ENCODE measurements at regions not wholly inside any gene's neighbourhood (a gene's known extent, or its start where the extent isn't known, plus 50 kb on each side); places are given as distances from the start of the nearest gene placed in this dataset.
A peak's percentile ranks its signal among the peaks of the same experiment; 100 is the strongest.
"Not testable (repeated sequence)": the region's sequence is repeated elsewhere in the genome, so short reads cannot be mapped to it uniquely, and the experiment has no call there.

GRCh38 chr3:61409638-61410037 is 151.7 kb upstream of the PTPRG start:
- WGBS (ENCODE audit: insufficient coverage) = 100% methylated on average over 2 of the region's 3 CpGs
- Histone ChIP-seq H3K4me3 (ENCODE audit: control insufficient read depth in 1 of 7, extremely low read depth in 1 of 7, insufficient read depth in 4 of 7, low read depth in 2 of 7, low read length in 6 of 7) (no peak overlapping the region), H3K9me3 (ENCODE audit: control extremely low read depth in 1 of 5, control insufficient read depth in 4 of 5, insufficient read depth in 2 of 5, low read depth in 1 of 5, low read length in 4 of 5) (no peaks in the 10 kb centered on the region), H3K27me3 (replicated peaks in 2 of 5; ENCODE audit: control insufficient read depth in 4 of 5, insufficient read depth in 5 of 5, low read length in 4 of 5) (no peaks in the 10 kb centered on the region), H3K4me1 (ENCODE audit: control extremely low read depth in 1 of 4, control insufficient read depth in 4 of 4, insufficient read depth in 4 of 4, low read length in 3 of 4) (peaks cover 0 to 2% (median 0%) of the 10 kb centered on the region in 4 experiments), H3K27ac (ENCODE audit: insufficient read depth in 1 of 2, low read depth in 1 of 2, low read length in 2 of 2, poor library complexity in 1 of 2, severe bottlenecking in 2 of 2) (no peak overlapping the region), H3K36me3 (ENCODE audit: control insufficient read depth in 4 of 4, insufficient read depth in 4 of 4, low read length in 3 of 4) (no peaks in the 10 kb centered on the region)
- ChIA-PET CTCF (no interaction called here), POLR2A (no interaction called here)
- no peak for DNase-seq

GRCh38 chr3:61410358-61410757 is 151.0 kb upstream of the PTPRG start:
- H3K4me3 ChIP-seq (ENCODE audit: control insufficient read depth in 1 of 7, extremely low read depth in 1 of 7, insufficient read depth in 4 of 7, low read depth in 2 of 7, low read length in 6 of 7); H3K4me1 ChIP-seq (ENCODE audit: control extremely low read depth in 1 of 4, control insufficient read depth in 4 of 4, insufficient read depth in 4 of 4, low read length in 3 of 4); H3K27me3 ChIP-seq (replicated peaks in 2 of 5; ENCODE audit: control insufficient read depth in 4 of 5, insufficient read depth in 5 of 5, low read length in 4 of 5); POLR2A ChIA-PET; CTCF ChIA-PET; DNase-seq; H3K27ac ChIP-seq (ENCODE audit: insufficient read depth in 1 of 2, low read depth in 1 of 2, low read length in 2 of 2, poor library complexity in 1 of 2, severe bottlenecking in 2 of 2); H3K9me3 ChIP-seq (ENCODE audit: control extremely low read depth in 1 of 5, control insufficient read depth in 4 of 5, insufficient read depth in 2 of 5, low read depth in 1 of 5, low read length in 4 of 5); H3K36me3 ChIP-seq (ENCODE audit: control insufficient read depth in 4 of 4, insufficient read depth in 4 of 4, low read length in 3 of 4): not testable (repeated sequence)
- 67% methylated on average over 1 of the region's 4 CpGs for WGBS (ENCODE audit: insufficient coverage)

GRCh38 chr3:61411009-61411662 is 150.2 kb upstream of the PTPRG start:
- Histone ChIP-seq H3K27ac (ENCODE audit: insufficient read depth in 1 of 2, low read depth in 1 of 2, low read length in 2 of 2, poor library complexity in 1 of 2, severe bottlenecking in 2 of 2) (no peak overlapping the region), H3K4me1 (ENCODE audit: control extremely low read depth in 1 of 4, control insufficient read depth in 4 of 4, insufficient read depth in 4 of 4, low read length in 3 of 4) (peaks cover 0 to 9% (median 0%) of the 10 kb centered on the region in 4 experiments), H3K36me3 (ENCODE audit: control insufficient read depth in 4 of 4, insufficient read depth in 4 of 4, low read length in 3 of 4) (no peaks in the 10 kb centered on the region), H3K9me3 (ENCODE audit: control extremely low read depth in 1 of 5, control insufficient read depth in 4 of 5, insufficient read depth in 2 of 5, low read depth in 1 of 5, low read length in 4 of 5) (no peaks in the 10 kb centered on the region), H3K4me3 (ENCODE audit: control insufficient read depth in 1 of 7, extremely low read depth in 1 of 7, insufficient read depth in 4 of 7, low read depth in 2 of 7, low read length in 6 of 7) (no peak overlapping the region), H3K27me3 (replicated peaks in 2 of 5; ENCODE audit: control insufficient read depth in 4 of 5, insufficient read depth in 5 of 5, low read length in 4 of 5) (no peaks in the 10 kb centered on the region)
- CTCF ChIA-PET = no interaction called here
- POLR2A ChIA-PET = no interaction called here
- WGBS (ENCODE audit: insufficient coverage) = 100% methylated on average over 2 of the region's 3 CpGs
- DNase-seq = no peak

GRCh38 chr3:61414456-61414855 is 146.9 kb upstream of the PTPRG start:
- ChIA-PET POLR2A (no interaction called here), CTCF (no interaction called here)
- H3K4me1 ChIP-seq (ENCODE audit: control extremely low read depth in 1 of 4, control insufficient read depth in 4 of 4, insufficient read depth in 4 of 4, low read length in 3 of 4) = peaks cover 0 to 9% (median 0%) of the 10 kb centered on the region in 4 experiments
- H3K27ac ChIP-seq (ENCODE audit: insufficient read depth in 1 of 2, low read depth in 1 of 2, low read length in 2 of 2, poor library complexity in 1 of 2, severe bottlenecking in 2 of 2) = no peak overlapping the region
- H3K4me3 ChIP-seq (ENCODE audit: control insufficient read depth in 1 of 7, extremely low read depth in 1 of 7, insufficient read depth in 4 of 7, low read depth in 2 of 7, low read length in 6 of 7) = no peak overlapping the region
- H3K36me3 ChIP-seq (ENCODE audit: control insufficient read depth in 4 of 4, insufficient read depth in 4 of 4, low read length in 3 of 4) = no peaks in the 10 kb centered on the region
- no peak for DNase-seq
- no peaks in the 10 kb centered on the region for H3K9me3 ChIP-seq (ENCODE audit: control extremely low read depth in 1 of 5, control insufficient read depth in 4 of 5, insufficient read depth in 2 of 5, low read depth in 1 of 5, low read length in 4 of 5)
- no peaks in the 10 kb centered on the region for H3K27me3 ChIP-seq (replicated peaks in 2 of 5; ENCODE audit: control insufficient read depth in 4 of 5, insufficient read depth in 5 of 5, low read length in 4 of 5)
- WGBS (ENCODE audit: insufficient coverage) = 94% methylated on average over 3 of the region's 4 CpGs

- 0% methylated on average over 1 of the region's 2 CpGs for WGBS (ENCODE audit: insufficient coverage)
- CTCF ChIA-PET = no interaction called here
These were observed 146.2 kb upstream of the PTPRG start for GRCh38 chr3:61415201-61415600.

GRCh38 chr3:61416618-61417017 is 144.8 kb upstream of the PTPRG start:
- H3K4me1 ChIP-seq (ENCODE audit: control extremely low read depth in 1 of 4, control insufficient read depth in 4 of 4, insufficient read depth in 4 of 4, low read length in 3 of 4) = peaks cover 0 to 9% (median 0%) of the 10 kb centered on the region in 4 experiments
- CTCF ChIA-PET = no interaction called here
- H3K27me3 ChIP-seq (replicated peaks in 2 of 5; ENCODE audit: control insufficient read depth in 4 of 5, insufficient read depth in 5 of 5, low read length in 4 of 5) = no peaks in the 10 kb centered on the region
- no peaks in the 10 kb centered on the region for H3K9me3 ChIP-seq (ENCODE audit: control extremely low read depth in 1 of 5, control insufficient read depth in 4 of 5, insufficient read depth in 2 of 5, low read depth in 1 of 5, low read length in 4 of 5)
- POLR2A ChIA-PET = no interaction called here
- H3K36me3 ChIP-seq (ENCODE audit: control insufficient read depth in 4 of 4, insufficient read depth in 4 of 4, low read length in 3 of 4) = no peaks in the 10 kb centered on the region
- no CpG with 5 or more reads among the region's 1 CpG for WGBS (ENCODE audit: insufficient coverage)
- H3K27ac ChIP-seq (ENCODE audit: insufficient read depth in 1 of 2, low read depth in 1 of 2, low read length in 2 of 2, poor library complexity in 1 of 2, severe bottlenecking in 2 of 2) = no peak overlapping the region
- DNase-seq = no peak
- no peak overlapping the region for H3K4me3 ChIP-seq (ENCODE audit: control insufficient read depth in 1 of 7, extremely low read depth in 1 of 7, insufficient read depth in 4 of 7, low read depth in 2 of 7, low read length in 6 of 7)

More at GRCh38 chr3:61415201-61415600, 146.2 kb upstream of the PTPRG start:
- DNase-seq = peak; percentile 16 to 81 (median 61)
- H3K9me3 ChIP-seq (ENCODE audit: control extremely low read depth in 1 of 5, control insufficient read depth in 4 of 5, insufficient read depth in 2 of 5, low read depth in 1 of 5, low read length in 4 of 5) = no peaks in the 10 kb centered on the region
- no peaks in the 10 kb centered on the region for H3K36me3 ChIP-seq (ENCODE audit: control insufficient read depth in 4 of 4, insufficient read depth in 4 of 4, low read length in 3 of 4)
- H3K27ac ChIP-seq (ENCODE audit: insufficient read depth in 1 of 2, low read depth in 1 of 2, low read length in 2 of 2, poor library complexity in 1 of 2, severe bottlenecking in 2 of 2) = no peak overlapping the region
- H3K27me3 ChIP-seq (replicated peaks in 2 of 5; ENCODE audit: control insufficient read depth in 4 of 5, insufficient read depth in 5 of 5, low read length in 4 of 5) = no peaks in the 10 kb centered on the region
- POLR2A ChIA-PET = no interaction called here
- no peak overlapping the region for H3K4me3 ChIP-seq (ENCODE audit: control insufficient read depth in 1 of 7, extremely low read depth in 1 of 7, insufficient read depth in 4 of 7, low read depth in 2 of 7, low read length in 6 of 7)
- peaks cover 0 to 9% (median 0%) of the 10 kb centered on the region in 4 experiments for H3K4me1 ChIP-seq (ENCODE audit: control extremely low read depth in 1 of 4, control insufficient read depth in 4 of 4, insufficient read depth in 4 of 4, low read length in 3 of 4)

GRCh38 chr3:61417352-61417751 is 144.0 kb upstream of the PTPRG start:
- WGBS (ENCODE audit: insufficient coverage) = 100% methylated on average over 1 of the region's 2 CpGs
- Histone ChIP-seq H3K9me3 (ENCODE audit: control extremely low read depth in 1 of 5, control insufficient read depth in 4 of 5, insufficient read depth in 2 of 5, low read depth in 1 of 5, low read length in 4 of 5) (no peaks in the 10 kb centered on the region), H3K36me3 (ENCODE audit: control insufficient read depth in 4 of 4, insufficient read depth in 4 of 4, low read length in 3 of 4) (no peaks in the 10 kb centered on the region), H3K27me3 (replicated peaks in 2 of 5; ENCODE audit: control insufficient read depth in 4 of 5, insufficient read depth in 5 of 5, low read length in 4 of 5) (no peaks in the 10 kb centered on the region), H3K4me3 (ENCODE audit: control insufficient read depth in 1 of 7, extremely low read depth in 1 of 7, insufficient read depth in 4 of 7, low read depth in 2 of 7, low read length in 6 of 7) (no peak overlapping the region), H3K27ac (ENCODE audit: insufficient read depth in 1 of 2, low read depth in 1 of 2, low read length in 2 of 2, poor library complexity in 1 of 2, severe bottlenecking in 2 of 2) (no peak overlapping the region), H3K4me1 (ENCODE audit: control extremely low read depth in 1 of 4, control insufficient read depth in 4 of 4, insufficient read depth in 4 of 4, low read length in 3 of 4) (peaks cover 0 to 9% (median 0%) of the 10 kb centered on the region in 4 experiments)
- peak in 1 of 3 donors; percentile 5 for DNase-seq
- ChIA-PET POLR2A (no interaction called here), CTCF (no interaction called here)

Measured in common myeloid progenitor, CD34-positive (primary cell).